Ecto neural progenitor cell (in vitro differentiated cells): ENCODE measurements at regions not wholly inside any gene's neighbourhood (a gene's known extent, or its start where the extent isn't known, plus 50 kb on each side); places are given as distances from the start of the nearest gene placed in this dataset.
A peak's percentile ranks its signal among the peaks of the same experiment; 100 is the strongest.
"Not testable (repeated sequence)": the region's sequence is repeated elsewhere in the genome, so short reads cannot be mapped to it uniquely, and the experiment has no call there.

ENCODE experiments used
- DNase-seq: peaks from one replicate; pipeline ENCODE4 v3.0.0-alpha.2; 2018; ENCODE audit warnings: low spot score

- DNase-seq = no peak
Measured at GRCh38 chr7:98728555-98728954, 111.5 kb downstream of the NPTX2 start.

DNA sequence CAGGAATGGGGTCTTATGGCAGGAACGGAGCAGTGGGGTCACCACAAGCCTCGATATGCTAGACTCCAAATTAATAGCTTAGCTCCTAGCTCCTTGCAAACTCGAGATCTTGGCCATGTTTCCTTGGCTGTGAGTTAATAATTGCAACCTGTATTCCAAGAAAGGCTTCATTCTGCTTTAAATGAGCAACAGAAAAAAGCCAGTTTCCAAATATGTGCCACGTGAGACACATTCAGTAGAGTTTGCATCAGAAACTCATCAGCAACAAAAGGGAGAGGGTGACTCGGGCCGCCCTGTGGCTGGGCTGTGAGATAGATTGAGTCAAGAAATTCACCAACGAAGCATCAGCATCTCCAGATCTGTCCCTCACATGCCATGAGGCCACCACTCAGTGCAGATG, 112.0 kb downstream of the NPTX2 start:
- DNase-seq = no peak

- no peak for DNase-seq
Measured at GRCh38 chr7:98730326-98730725, 113.2 kb downstream of the NPTX2 start.

GRCh38 chr7:98731651-98732050, 114.6 kb downstream of the NPTX2 start:
- no peak for DNase-seq

- DNase-seq = no peak
Measured at GRCh38 chr7:98733036-98733435, 116.0 kb downstream of the NPTX2 start.

GRCh38 chr7:98735801-98736200, 118.7 kb downstream of the NPTX2 start:
- DNase-seq = no peak

GRCh38 chr7:98736461-98736860, 119.4 kb downstream of the NPTX2 start:
- not testable (repeated sequence) for DNase-seq

DNA sequence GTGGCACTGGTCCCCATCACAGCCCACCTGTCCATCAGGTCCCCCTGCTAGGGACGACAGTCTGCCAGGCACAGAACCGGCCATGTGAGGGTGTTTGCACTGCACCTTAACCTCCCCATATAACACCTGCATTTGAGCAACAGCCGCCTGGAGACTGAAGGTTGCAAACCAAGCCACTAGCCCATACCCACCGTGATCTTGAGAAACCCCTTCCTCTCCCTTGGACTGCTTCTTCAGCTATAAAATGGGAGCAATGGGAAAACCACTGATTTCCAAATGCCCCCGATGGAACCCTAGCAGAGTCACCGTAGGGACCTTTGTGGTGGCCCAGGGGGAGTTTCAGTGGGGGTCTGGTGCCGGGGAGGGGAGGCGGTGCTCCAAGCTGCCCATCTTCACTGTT, 120.1 kb downstream of the NPTX2 start:
- DNase-seq = no peak

GRCh38 chr7:98740643-98741042, 123.6 kb downstream of the NPTX2 start:
- DNase-seq = no peak

GRCh38 chr7:98745722-98746318, 124.0 kb downstream of the TMEM130 start:
- DNase-seq = peak; percentile 88

GRCh38 chr7:98748090-98748489, 121.7 kb downstream of the TMEM130 start:
- DNase-seq = no peak

- DNase-seq = no peak
Measured at GRCh38 chr7:98753176-98753575, 116.6 kb downstream of the TMEM130 start.

GRCh38 chr7:98753989-98754479, 115.8 kb downstream of the TMEM130 start:
- DNase-seq = no peak

DNA sequence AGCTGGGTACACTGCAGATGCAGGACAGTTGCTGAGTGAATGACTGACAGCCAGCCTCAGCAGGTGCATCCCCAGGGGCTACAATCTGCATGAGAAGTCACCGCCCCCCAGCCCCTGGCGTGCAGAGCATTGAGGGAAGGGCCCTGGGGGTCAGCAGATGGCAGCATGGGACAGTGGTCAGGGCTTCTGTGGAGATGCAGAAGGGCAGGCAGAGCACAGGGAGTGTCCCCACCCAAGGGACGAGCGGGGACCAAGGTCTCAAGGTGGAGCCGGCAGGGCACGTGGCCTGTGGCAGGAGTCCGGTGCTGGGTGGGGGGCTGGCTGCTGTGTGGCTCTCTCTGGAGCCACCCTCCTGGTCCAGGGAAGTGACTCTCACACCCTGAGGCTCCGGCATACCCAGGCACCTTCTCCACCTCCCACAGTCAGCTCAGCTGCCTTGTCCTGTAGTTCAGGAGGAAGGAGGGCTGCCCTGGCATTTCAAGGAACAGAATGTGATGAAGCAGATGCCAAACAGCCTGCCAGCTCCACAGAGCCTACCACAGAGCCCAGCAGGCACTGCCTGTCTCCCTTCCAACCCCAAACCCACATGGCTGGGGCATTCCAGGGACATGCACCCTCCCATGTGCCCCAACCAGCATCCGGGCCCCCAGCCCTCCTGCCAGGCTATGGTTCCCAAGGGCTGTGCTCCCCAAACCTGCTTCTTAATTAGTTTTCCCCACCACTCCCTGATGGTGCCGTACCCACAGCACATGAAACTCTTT, 114.5 kb downstream of the TMEM130 start:
- DNase-seq = peak; percentile 57

- DNase-seq = no peak
Measured at GRCh38 chr7:98758157-98758556, 111.7 kb downstream of the TMEM130 start.

- DNase-seq = no peak
Measured at GRCh38 chr7:98760201-98760651, 109.6 kb downstream of the TMEM130 start.

- DNase-seq = no peak
Measured at GRCh38 chr7:98761225-98761624, 108.6 kb downstream of the TMEM130 start.

DNA sequence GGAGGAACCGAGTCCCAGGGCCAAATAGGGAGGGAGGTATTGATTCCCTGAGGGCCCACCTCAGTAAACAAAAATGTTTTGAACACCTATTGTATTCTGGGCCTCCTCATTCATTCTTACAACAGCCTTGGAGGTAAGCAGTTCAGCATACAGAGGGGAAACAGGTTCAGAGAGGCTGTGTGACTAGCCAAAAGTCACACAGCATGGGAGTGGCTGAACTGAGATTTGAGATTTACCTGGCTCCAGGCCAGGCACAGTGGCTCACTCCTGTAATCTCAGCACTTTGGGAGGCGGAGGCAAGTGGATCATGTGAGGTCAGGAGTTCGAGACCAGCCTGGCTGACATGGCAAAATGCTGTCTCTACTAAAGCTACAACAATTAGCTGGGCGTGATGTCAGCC, 107.2 kb downstream of the TMEM130 start:
- no peak for DNase-seq

DNA sequence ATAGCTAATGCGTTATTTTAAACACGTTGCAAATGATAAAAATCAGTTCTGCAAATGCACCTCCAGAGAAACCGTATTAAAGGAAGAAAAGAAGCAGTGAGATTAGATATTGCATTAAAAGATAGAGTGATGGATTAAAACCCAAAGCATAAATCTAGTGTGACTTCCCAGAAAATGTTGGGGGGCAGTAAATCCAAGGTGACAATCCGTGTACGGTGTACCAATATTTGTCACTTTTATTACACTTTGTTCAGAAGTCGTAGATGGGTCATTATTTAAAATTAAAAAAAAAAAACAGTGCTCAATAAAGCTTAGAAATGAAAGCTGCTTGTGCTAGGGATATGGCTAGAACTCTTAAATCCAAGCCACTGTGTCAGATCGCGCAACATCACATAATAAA, 106.4 kb downstream of the TMEM130 start:
- DNase-seq = no peak

DNA sequence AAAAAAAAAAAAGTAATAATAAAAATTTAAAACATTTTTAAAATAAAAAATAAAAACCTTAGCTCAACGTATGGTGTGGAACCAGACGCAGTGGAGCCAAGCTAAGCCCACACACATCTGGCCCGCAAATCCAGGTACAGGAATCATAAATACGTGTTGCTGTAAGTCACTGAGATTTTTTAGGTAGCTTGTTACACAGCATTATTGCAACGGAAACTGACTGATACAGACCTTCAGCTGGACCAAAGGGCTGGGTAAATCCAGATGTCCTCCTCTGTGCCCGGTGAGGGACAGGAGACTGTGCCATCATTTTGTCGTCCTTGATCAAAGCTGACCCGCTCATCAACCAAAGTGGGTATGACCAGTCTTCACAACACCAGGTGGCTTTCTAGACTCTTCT, 104.9 kb downstream of the TMEM130 start:
- DNase-seq = no peak

DNA sequence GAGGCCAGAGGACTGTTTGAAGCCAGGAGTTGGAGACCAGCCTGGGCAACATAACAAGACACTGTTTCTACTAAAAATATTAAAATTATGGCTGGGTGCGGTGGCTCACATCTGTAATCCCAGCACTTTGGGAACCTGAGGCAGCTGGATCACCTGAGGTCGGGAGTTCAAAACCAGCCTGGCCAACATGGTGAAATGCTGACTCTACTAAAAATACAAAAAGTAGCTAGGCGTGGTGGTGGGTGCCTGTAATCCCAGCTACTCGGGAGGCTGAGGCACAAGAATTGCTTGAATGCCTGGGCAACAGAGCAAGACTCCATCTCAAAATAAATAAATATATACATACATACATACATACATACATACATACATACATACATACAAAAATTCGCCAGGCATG, 99.7 kb downstream of the TMEM130 start:
- not testable (repeated sequence) for DNase-seq

GRCh38 chr7:98771519-98771918, 98.3 kb downstream of the TMEM130 start:
- peak; percentile 59 for DNase-seq

DNA sequence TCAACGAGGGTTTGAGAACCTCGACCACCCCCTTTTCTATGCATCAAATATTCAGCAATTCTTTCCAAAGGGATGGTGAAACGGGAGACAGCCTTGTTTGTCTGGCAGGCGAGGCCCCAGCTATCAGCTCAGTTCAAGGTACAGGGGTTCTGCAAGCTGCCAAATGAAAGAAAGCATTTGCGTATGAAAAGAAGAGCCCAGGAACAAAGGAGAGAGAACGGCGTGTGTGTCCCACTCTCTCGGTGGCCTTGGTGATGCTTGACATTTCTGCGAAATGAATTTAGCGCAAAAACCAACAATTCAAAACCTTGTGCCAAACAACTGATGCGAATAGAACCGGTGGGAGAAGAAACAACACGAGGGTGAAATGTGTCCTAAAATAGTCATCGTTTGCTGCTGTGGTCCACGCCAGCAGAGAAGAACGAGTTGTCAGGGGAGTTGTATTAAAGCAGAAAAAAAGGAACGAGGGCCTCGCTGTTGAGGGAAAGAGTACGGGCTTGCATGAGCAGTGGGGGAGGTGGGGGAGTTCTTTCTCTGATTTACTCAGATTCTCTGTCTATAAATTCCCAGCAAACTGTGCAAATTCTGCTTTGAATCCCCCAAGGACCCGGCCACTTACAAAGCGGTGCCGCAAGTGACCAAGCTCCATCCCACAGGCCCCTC, 97.7 kb downstream of the TMEM130 start:
- no peak for DNase-seq
